ENCODE measurements at regions not wholly inside any gene's neighbourhood (a gene's known extent, or its start where the extent isn't known, plus 50 kb on each side); places are given as distances from the start of the nearest gene placed in this dataset.

DNA sequence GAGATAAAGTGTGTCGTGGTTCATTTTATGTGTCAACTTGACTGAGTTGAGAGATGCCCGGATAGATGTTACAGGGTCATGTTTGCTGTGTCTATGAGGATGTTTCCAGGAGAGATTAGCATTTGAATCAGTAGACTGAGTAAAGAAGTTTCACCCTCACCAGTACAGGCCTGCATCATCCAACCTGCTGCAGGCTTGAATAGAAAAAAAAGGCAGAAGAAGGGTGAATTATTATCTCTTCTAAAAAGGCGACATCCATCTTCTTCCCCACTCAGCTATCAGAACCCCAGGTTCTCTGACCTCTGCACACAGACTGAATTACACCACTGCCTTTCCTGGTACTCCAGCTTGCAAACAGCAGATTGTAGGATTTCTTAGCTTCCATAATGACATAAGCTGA lies 1293.7 kb upstream of the FLRT2 start:
- TF ChIP-seq POLR2A (IDR thresholded peaks at IDR 0.05): no peak
- TF ChIP-seq, protein P1, sequence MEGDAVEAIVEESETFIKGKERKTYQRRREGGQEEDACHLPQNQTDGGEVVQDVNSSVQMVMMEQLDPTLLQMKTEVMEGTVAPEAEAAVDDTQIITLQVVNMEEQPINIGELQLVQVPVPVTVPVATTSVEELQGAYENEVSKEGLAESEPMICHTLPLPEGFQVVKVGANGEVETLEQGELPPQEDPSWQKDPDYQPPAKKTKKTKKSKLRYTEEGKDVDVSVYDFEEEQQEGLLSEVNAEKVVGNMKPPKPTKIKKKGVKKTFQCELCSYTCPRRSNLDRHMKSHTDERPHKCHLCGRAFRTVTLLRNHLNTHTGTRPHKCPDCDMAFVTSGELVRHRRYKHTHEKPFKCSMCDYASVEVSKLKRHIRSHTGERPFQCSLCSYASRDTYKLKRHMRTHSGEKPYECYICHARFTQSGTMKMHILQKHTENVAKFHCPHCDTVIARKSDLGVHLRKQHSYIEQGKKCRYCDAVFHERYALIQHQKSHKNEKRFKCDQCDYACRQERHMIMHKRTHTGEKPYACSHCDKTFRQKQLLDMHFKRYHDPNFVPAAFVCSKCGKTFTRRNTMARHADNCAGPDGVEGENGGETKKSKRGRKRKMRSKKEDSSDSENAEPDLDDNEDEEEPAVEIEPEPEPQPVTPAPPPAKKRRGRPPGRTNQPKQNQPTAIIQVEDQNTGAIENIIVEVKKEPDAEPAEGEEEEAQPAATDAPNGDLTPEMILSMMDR (IDR thresholded peaks at IDR 0.05): no peak
